ENCODE measurements at regions not wholly inside any gene's neighbourhood (a gene's known extent, or its start where the extent isn't known, plus 50 kb on each side); places are given as distances from the start of the nearest gene placed in this dataset.
"Not testable (repeated sequence)": the region's sequence is repeated elsewhere in the genome, so short reads cannot be mapped to it uniquely, and the experiment has no call there.

DNA sequence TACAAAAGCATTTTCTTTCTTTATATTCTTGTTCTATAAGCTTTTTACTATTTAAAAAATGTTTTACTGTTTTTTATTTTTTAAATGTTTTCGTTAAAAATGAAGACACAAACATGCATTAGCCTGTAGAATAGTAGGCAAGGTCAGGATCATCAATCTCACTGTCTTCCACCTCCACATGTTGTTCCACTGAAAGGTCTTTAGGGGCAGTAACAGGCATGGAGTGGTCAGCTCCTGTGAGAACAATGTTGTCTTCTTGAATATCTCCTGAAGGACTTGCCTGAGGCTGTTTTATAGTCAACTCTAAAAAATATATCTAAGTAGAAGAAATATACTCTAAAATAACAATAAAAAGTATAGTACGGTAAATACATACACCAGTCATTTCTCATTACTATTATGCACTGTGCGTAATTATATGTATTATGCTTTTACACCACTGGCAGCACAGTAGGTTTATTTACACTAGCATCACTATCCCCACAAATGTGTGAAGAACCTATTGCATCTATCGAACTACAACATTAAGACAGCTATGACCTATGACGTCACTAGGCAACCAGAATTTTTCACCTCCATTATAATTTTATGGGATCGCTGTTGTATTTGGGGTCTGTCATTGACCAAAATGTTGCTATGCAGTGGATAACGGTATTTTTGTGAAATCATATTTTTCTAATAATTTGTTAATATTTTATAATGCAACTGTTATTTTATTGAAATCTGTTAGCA lies 764.3 kb downstream of the METTL4 start:
- no peak for DNase-seq (ENCODE audit: low read depth in 2 of 2)

DNA sequence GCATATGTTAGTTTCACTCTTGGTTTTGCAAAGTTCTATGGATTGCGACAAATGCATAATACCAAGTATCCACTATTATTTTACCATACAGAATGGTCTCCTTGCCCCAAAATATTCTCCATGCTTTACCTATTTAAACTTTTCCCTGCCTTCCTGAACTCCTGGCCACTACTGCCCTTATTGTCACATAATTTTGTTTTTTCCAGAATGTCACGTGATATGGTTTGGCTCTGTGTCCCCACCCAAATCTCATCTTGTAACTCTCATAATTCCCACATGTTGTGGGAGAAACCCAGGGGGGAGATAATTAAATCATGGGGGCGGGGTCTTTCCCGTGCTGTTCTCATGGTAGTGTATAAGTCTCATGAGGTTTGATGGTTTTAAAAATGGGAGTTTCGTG lies 760.0 kb downstream of the METTL4 start:
- DNase-seq (ENCODE audit: low read depth in 2 of 2): no peak

DNA sequence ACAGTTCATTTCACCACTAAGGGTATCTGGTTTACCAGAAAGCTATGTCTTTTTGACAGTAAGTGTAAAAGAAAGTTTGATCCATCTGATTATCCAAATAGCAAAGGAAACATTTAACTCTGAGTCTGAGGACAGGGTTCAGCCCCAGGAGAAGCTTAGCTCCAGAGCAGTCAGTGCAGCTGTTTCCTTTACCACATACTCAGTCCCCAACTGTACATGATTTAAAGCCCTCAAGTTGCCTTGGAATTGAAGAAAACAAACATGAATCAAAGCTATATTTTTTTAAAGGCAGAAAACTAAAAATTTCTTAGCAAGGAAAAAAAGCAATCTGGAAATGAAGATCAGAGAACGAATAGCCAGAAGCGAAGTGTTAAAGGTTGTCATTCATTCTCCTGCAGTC lies 746.0 kb downstream of the METTL4 start:
- DNase-seq (ENCODE audit: low read depth in 2 of 2): no peak

DNA sequence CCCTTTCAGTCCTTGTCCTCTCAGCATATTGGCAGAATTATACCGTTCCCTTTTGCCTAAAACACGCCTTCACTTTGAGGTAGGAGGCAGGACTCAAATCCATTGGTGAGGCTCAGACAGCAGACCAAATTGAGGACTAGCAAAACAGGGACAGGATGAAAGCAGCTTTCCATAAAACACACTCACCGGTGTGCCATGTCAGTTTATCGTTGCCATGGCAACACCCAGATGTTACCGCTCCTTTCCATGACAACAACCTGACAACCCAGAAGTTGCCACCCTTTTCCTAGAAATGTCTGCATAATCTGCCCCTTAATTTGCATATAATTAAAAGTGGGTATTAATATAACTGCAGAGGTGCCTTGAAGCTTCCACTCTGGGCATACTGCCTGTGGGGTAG lies 730.4 kb downstream of the METTL4 start:
- no peak for DNase-seq (ENCODE audit: low read depth in 2 of 2)

DNA sequence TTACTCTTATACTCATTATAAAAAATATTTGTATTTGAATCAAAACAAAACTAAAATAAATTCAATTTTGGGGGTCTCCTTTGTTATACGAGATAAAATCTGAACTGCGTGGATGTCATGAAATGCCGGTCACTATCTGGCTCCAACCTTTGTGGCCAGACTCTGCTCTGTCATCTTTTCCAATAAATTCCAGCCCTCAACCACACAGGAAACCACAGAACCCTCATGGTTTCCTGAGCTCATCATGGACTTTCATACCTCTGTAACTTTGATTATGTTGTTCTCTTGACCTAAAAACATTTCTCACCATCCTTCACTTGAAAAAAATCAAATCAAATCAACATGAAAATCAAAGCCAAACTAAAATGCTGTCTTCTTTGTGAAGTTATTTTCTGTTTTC lies 724.7 kb downstream of the METTL4 start:
- peak in 1 of 2 donors; percentile 16 for DNase-seq (ENCODE audit: low read depth in 2 of 2)

DNA sequence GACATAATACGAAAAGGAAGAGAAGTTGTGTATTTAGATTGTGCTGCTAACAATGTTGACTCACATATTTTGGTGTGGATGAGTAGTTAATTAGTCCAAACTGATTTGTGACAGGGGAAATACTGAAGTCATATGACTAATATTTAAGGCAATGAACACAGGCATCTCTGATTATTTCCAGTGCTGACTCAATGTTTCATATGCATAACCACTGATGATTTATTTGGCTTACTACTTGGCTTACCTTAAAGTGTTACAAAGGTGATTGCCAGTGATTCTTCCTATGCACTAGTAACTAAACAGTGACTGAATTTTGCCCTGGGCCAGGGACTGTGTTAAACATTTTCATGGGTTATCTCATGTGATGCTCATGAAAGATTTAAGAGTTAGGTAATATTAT lies 722.6 kb downstream of the METTL4 start:
- no peak for DNase-seq (ENCODE audit: low read depth in 2 of 2)

DNA sequence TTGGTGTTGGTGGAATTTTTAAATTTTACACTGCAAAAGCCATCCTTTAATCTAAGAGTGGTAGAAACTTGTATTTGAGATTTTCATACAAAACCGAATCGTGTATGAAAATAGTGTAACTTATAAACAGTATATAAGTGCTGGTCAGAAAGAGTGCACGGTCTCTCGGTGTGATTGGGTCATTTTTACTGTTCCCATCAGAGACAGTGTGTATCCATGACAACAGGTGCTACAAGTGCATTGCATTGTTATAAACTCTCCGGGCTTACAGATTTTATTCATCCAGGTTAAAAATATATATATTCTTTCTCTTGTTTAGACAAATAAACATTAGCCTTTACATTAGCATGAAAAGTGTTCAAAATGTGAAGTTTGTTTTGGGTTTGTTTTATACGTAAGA lies 721.9 kb downstream of the METTL4 start:
- no peak for DNase-seq (ENCODE audit: low read depth in 2 of 2)

DNA sequence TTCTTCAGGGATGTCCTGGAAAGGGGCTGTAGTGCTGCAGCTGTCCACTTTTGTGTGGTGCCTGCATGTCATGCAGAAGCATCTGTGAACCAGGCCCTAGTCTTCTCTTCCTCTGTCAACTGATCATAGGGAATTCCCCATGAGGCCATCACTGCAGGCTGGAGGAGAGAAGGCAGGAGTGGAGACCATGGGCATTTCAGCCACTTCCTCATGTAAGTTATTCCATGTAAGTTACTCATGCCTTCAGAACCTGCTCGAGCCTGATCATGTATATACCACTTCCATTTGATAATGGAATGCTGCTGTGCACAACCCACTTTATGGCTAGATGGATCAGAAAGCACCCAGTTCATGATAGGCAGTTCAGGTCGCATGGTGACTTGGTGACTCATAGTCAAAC lies 714.0 kb downstream of the METTL4 start:
- DNase-seq (ENCODE audit: low read depth in 2 of 2): not testable (repeated sequence)

DNA sequence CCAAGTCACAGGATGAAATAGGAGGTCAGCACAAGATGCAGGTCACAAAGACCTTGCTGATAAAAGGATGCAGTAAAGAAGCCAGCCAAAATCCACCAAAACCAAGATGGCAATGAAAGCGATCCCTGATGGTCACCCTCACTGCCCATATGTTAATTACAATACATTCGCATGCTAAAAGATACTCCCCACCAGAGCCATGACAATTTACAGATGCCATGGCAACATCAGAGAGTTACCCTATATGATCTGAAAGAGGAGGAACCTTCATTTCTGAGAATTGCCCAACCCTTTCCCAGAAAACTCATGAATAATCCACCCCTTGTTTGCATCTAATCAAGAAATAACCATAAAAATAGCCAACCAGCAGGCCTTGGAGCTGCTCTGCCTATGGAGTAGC lies 709.8 kb downstream of the METTL4 start:
- no peak for DNase-seq (ENCODE audit: low read depth in 2 of 2)

DNA sequence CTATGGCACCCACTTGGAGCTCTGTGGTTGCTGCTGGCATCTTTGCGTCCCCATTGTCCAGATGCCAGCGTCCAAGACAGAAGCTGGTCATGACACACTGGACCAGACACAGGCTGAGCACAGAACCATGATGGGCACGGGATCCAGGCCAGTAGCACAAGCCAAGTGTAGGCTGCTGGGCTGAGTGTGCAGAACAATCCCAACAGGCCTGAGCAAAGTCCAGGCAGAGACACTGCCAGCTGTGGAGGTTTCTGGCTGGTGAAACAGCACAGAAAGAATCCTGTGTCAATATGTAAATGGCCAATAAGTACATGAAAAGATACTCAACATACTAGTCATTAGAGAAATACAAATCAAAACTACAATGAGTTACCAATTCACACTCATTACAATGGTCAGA lies 705.4 kb downstream of the METTL4 start:
- no peak for DNase-seq (ENCODE audit: low read depth in 2 of 2)

DNA sequence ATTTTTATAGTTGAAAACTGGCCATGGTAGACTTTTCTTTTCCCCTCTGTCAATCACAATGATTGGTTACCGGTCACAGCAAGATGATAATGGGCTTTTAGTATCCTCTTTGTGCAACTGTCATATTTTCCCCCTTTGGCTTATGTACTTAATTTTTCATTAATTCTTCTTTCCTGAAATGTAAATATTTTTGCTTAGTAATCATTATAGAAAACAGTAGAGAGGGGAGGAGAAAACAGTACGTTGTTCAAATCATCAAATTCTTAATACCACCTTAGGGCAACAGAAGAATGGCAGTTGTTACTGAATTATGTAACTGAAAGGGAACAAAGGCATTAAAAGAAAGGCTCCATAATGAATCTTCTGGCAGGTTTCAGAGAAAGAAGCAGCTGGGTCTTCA lies 699.0 kb downstream of the METTL4 start:
- DNase-seq (ENCODE audit: low read depth in 2 of 2): no peak

DNA sequence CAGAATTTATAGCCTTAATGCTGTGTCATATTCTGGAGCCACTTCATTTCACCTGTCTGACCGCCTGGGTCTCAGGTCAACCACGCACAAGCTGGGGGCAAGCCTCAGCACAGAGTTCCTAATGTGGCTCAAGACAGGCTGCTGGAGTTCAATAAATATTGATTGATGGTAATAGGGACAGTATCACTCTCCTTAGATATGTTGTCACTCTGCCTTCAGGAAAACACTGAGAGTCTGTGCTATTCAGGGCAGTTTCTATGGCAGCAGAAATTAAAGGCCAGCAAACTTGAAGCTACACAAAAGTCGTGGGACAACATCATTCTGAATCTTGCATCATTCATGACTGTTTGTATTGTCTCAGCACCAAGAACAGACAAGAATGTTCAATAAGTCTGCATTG lies 696.1 kb downstream of the METTL4 start:
- no peak for DNase-seq (ENCODE audit: low read depth in 2 of 2)

DNA sequence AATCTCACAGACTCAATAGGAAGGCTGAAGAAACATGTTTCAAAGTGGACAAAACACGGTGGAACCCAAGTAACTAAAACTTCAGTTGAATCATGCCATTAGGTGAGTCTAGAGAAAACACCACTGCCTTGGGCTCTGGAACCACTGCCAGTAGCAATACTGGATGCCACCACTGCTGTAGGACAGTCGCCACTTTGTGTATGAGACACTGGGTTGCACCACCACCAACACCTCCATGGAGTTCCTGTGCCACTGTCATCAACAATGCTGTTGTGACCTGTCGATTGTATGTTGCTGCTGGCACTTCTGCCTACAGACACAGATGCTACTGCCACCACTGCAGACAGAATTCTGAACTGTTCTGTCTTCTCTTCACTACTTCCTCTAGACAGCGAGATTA lies 686.7 kb downstream of the METTL4 start:
- DNase-seq (ENCODE audit: low read depth in 2 of 2): no peak

DNA sequence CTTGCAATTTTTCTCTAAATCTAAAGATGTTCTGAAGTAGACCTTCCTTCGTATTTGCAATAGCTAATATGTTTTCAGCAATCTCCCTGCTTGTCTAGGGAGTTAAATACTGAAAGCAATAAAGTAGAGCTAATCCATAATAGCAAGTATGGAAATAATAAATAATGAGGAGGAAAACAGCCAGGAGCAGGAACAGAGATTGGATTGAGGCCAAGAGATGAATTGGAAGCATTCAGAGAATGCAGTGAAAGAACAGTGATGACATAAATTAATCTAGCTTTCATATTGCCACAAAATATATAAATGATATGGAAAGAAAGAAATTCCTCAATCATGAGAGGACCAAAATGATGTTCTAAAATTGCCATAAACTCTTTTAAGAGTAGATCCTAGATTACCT lies 679.7 kb downstream of the METTL4 start:
- peak in 1 of 2 donors; percentile 6 for DNase-seq (ENCODE audit: low read depth in 2 of 2)

DNA sequence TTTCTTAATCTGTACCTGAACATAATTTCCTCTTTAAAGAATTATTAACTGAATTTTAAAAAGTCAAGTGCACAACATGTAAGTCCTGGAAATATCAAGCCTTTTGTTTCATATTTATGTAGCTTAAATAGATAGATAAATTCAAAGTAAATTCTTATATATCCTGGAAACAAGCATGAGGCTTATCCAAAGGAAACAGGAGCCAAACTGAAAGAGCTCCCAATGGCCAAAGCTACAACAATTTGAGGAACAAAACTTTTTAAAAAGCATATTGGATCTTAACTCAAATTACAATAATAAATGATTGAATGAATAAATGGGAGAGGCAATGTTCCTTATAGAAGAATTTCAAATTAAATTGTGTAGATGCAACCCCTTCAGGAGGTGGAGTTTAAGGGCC lies 679.1 kb downstream of the METTL4 start:
- DNase-seq (ENCODE audit: low read depth in 2 of 2): no peak

DNA sequence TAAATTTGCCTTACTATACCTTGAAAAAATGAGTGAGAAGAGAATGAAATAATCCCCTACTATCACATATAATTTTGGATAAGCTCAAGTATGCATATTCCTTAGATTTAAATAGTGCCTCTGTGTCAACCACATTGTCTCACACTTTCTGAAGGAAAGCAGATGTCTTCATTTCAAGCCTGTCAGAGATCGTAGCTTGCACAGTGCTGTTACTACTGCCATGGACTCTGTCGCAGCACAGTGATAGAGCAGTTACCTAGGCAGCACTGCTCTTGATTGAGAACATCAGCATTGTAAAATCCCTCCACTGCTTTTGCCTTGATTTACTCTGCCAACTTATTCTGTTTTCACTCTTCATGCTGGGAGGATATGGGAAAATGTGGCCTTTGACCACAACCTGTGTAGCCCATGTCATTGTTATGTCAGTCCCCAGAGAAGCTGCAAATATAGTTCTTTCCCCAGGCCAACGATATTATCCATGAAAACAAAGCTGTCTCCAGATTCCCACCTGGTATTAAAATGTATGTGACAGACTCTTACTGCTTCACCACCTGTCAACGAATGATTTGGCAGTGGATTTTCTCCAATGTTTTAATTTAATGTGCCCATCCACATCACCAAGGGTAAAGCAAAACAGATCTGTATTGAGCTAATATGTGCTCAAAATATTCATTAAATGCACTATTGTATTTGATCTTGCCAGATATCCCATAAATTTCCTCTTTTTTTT lies 675.7 kb downstream of the METTL4 start:
- no peak for DNase-seq (ENCODE audit: low read depth in 2 of 2)

DNA sequence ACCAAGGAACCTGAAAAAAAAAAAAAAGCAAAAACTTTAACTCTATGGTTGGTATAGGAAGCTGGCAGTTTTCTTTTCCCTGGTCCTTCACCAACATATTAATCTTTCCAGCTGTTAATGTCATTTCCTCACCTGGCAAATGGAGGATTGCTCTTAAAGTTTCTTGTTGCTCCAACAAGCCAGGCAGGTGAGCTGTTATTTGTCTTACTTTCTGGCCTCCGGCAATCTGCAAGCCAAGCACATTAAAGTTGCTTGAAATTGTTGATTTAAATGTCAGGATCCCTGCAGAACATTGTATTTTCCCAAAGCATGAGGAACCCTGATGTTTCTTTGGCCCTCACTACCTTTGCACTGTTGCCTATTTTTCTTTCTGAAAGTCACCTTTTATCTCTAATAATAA lies 664.9 kb downstream of the METTL4 start:
- no peak for DNase-seq (ENCODE audit: low read depth in 2 of 2)

DNA sequence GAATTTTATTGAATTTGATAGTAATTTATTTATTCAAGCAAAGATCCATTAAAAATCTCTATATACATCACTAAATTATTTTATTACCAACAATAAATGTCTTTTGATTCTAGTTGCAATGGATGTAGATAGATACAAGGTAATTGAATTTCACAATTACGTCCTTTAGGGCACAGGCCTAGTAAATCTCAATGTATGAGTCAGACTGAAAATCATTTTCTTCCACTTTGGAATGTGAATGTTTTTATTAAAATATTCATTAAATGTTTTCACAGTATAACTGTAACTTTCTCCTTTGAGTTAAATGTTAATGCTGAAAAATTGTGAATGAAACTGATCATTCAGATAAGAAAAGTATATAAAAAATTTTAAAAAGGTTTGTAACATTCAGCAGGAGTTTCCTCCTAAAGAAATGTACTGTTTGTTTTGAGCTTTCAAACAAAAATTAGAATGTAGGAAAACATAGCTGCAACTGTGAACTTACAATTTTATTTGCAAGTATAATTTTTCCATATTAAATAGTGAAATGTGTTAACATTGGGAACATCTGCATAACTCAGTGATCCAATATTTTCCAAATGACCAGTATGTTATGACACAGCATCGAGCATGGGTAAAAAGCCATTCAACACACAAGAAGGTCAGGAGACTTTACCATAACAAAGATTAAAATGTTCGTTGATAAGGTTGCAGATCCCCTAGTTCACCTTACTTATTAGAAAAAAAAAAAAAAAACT lies 663.7 kb downstream of the METTL4 start:
- DNase-seq (ENCODE audit: low read depth in 2 of 2): no peak

DNA sequence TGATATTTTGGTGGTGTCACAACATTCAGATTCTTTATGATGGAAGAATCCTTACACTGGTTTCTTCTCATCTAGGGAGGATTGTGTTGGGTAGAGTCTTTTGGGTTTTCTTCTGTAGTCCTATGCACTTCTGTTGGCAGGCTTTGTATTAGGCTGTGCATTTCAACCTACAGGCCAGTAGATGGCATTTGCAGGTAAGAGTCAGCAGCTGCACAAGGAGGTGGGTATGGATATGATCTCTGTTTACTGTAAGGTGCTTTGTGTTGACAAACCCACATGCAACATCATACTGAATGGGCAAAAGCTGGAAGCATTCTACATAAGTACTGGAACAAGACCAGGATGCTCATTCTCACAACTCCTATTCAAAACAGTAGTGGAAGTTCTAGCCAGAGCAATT lies 656.8 kb downstream of the METTL4 start:
- peak; percentile 7 to 16 for DNase-seq (ENCODE audit: low read depth in 2 of 2)

DNA sequence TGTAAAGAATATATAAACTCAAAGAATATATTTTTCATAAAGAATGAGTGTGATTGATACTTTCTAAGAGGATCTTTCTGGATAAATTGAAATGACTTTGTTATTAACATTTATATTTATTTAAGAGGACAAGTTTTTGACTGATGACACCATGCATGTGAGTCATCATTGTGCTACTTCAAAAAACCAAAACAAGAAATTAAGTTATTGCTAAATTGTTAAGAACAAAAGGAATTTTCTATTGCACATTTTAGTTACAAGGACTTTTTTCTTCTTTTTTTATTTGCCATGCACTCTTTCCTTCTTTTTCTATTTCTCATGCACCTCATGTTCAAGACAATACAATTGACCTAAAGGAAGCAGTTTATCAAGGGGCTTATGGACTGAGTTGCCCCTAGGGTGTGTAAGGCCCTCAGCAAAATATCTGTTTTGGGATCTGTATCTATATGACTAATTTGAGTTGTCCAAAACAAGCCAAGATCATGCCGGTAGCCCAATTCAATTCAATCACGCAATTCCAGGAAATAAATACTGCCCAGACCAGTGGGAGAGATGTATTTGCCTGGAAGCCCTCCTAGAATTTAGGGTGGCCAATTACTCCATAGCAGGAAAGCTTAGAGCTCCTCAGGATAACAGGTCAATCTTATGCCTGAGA lies 654.3 kb downstream of the METTL4 start:
- DNase-seq (ENCODE audit: low read depth in 2 of 2): no peak

DNA sequence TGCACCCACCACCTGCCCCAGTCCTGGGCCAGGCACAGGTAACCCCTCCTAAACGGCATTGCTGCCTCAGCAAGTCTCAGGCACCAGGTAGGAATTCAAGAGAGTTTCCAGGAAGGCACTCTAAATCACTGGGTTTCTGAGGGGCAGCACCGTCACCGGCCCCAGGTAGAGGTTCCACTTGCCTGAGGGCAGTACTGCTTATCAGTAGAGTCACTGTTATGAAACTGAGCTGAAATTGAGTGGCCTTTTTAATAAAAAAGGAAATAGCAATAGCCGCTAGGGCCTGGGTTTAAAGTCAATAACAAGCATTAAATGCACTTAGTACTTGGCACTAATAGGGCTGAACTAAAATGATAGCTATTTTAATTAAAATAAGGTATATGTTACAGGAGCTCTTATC lies 653.7 kb downstream of the METTL4 start:
- no peak for DNase-seq (ENCODE audit: low read depth in 2 of 2)

DNA sequence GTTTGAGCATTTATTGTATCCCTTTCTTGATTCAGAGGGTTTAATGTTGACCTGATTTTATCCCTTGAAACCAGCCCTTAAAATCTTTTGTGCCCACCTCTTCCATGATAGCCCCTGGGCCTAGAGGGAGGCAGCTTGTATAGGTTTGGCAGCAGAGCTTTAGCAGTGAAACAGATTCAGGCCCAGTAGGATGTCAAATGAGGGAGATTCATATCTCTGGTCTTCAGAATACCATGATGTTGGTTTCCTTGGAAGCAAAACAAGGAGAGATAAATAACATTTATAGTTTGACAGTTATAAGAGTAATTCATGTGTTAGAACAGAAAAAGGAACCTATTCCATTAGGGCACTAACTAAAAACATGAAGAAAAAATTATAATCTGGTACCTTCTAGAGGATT lies 649.2 kb downstream of the METTL4 start:
- no peak for DNase-seq (ENCODE audit: low read depth in 2 of 2)

Data from dermis microvascular lymphatic vessel endothelial cell (primary cell).